CD4-positive, alpha-beta memory T cell (primary cell): ENCODE measurements at regions not wholly inside any gene's neighbourhood (a gene's known extent, or its start where the extent isn't known, plus 50 kb on each side); places are given as distances from the start of the nearest gene placed in this dataset.

Source experiments
- CTCF ChIA-PET: fragments of 350-600 bp; sonication (Branson Sonifier 250); formaldehyde crosslinking; loops from one replicate; lab custom pipeline; 2021; ENCODE audit warnings: inconsistent platforms; ENCODE audit not compliant: partially characterized antibody; lab: Charles Lee
- POLR2A ChIA-PET: fragments of 350-600 bp; sonication (Branson Sonifier 250); formaldehyde crosslinking; loops from one replicate; lab custom pipeline; 2021; ENCODE audit not compliant: partially characterized antibody; lab: Charles Lee
- DNase-seq, 5 donors: peaks; one replicate each; pipeline versions ENCODE4 v3.0.0 to v3.0.0-alpha.2; 2020 to 2022; ENCODE audit warnings: mixed read lengths in 1 of 5
- H3K27ac ChIP-seq: one replicate; pipeline ENCODE4 v1.7.0; 2013; ENCODE audit warnings: low read depth, low read length
- H3K27me3 ChIP-seq: 2 replicates; pipeline ENCODE4 v1.7.0; 2013; ENCODE audit warnings: mild to moderate bottlenecking, low read length, moderate library complexity; ENCODE audit not compliant: insufficient read depth
- H3K36me3 ChIP-seq: 2 replicates; pipeline ENCODE4 v1.7.0; 2013; ENCODE audit warnings: mild to moderate bottlenecking, low read length, moderate library complexity; ENCODE audit not compliant: insufficient read depth
- H3K4me1 ChIP-seq: 2 replicates; pipeline ENCODE4 v1.7.0; 2013; ENCODE audit warnings: mild to moderate bottlenecking, low read length, moderate library complexity; ENCODE audit not compliant: insufficient read depth
- H3K4me3 ChIP-seq, 2 donors: one replicate each; pipeline ENCODE4 v1.7.0; 2013; ENCODE audit warnings: low read length in 2 of 2, mild to moderate bottlenecking in 1 of 2
- H3K9me3 ChIP-seq, 2 donors: one replicate each; pipeline ENCODE4 v1.7.0; 2013; ENCODE audit warnings: low read length in 2 of 2, control low read depth in 1 of 2; ENCODE audit not compliant: control insufficient read depth in 1 of 2
- H3K27ac Mint-ChIP-seq, 7 donors: one replicate each; pipeline ENCODE4 v1.8.0; 2020 to 2021; ENCODE audit warnings: mixed read lengths in 7 of 7, mild to moderate bottlenecking in 6 of 7, inconsistent platforms in 3 of 7, moderate library complexity in 3 of 7
- H3K27me3 Mint-ChIP-seq, 2 donors: one replicate each; pipeline ENCODE4 v1.8.0; 2020 to 2021; ENCODE audit warnings: mixed read lengths in 2 of 2
- H3K36me3 Mint-ChIP-seq, 2 donors: one replicate each; pipeline ENCODE4 v1.8.0; 2020 to 2021; ENCODE audit warnings: mixed read lengths in 2 of 2, inconsistent platforms in 1 of 2, mild to moderate bottlenecking in 1 of 2
- H3K4me1 Mint-ChIP-seq, 4 donors: one replicate each; pipeline ENCODE4 v1.8.0; 2020 to 2021; ENCODE audit warnings: mixed read lengths in 4 of 4, mild to moderate bottlenecking in 1 of 4
- H3K4me3 Mint-ChIP-seq, 8 donors: one replicate each; pipeline ENCODE4 v1.8.0; 2020 to 2021; ENCODE audit warnings: mixed read lengths in 8 of 8, mild to moderate bottlenecking in 7 of 8, moderate library complexity in 6 of 8, inconsistent platforms in 3 of 8
- H3K9me3 Mint-ChIP-seq, 8 donors: one replicate each; pipeline ENCODE4 v1.8.0; 2020 to 2021; ENCODE audit warnings: mixed read lengths in 8 of 8, mild to moderate bottlenecking in 5 of 8, inconsistent platforms in 3 of 8, moderate library complexity in 1 of 8
- intact Hi-C: fragments of 100-400 bp; cut with micrococcal nuclease; formaldehyde crosslinking; loops from one replicate; pipeline ENCODE4 v1.15.1; 2023

DNA sequence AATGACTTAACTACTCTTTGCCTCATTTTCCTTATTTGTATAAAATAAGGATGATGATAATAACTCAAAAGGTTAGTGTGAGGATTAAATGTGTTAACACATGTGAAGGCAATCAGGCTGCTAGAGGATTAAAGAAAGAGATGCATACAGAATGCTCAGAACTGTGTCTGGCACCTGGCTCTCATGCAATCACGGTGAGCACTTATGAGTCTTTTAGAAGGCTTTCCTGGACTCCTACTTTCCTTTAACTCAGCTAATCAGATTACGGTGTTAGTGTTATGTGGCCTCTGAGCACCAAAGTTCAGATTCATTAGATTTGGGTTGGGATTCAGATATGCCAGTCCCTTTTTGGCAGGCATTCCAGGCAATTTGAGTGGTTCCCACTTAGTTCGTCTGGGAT lies 311.6 kb upstream of the USP24 start:
- no peaks in the 10 kb centered on the region for H3K4me1 Mint-ChIP-seq
- H3K27me3 ChIP-seq: no peaks in the 10 kb centered on the region
- no peak for DNase-seq
- H3K27ac ChIP-seq: no peak overlapping the region
- intact Hi-C loops: no loop called here
- no peaks in the 10 kb centered on the region for H3K9me3 ChIP-seq
- ChIA-PET CTCF (no interaction called here), POLR2A (no interaction called here)
- H3K36me3 Mint-ChIP-seq: no peaks in the 10 kb centered on the region
- H3K4me3 Mint-ChIP-seq: no peak overlapping the region
- H3K9me3 Mint-ChIP-seq: no peaks in the 10 kb centered on the region
- H3K4me1 ChIP-seq: no peaks in the 10 kb centered on the region
- no peaks in the 10 kb centered on the region for H3K36me3 ChIP-seq
- peaks cover 3 to 5% of the 10 kb centered on the region in 2 donors for H3K27me3 Mint-ChIP-seq
- H3K27ac Mint-ChIP-seq: no peak overlapping the region
- no peak overlapping the region for H3K4me3 ChIP-seq

- no peaks in the 10 kb centered on the region for H3K27me3 ChIP-seq
- CTCF ChIA-PET: interaction anchor here (1.0 kb wide), 1 partner anchor 11 kb away, joined by 3 read pairs; no protein-coding TSS in a partner anchor
- H3K9me3 ChIP-seq: no peaks in the 10 kb centered on the region
- Mint-ChIP-seq H3K4me1 (no peaks in the 10 kb centered on the region), H3K4me3 (no peak overlapping the region), H3K36me3 (no peaks in the 10 kb centered on the region), H3K27ac (no peak overlapping the region), H3K9me3 (no peaks in the 10 kb centered on the region), H3K27me3 (no peaks in the 10 kb centered on the region)
- no peaks in the 10 kb centered on the region for H3K36me3 ChIP-seq
- DNase-seq: no peak
- H3K27ac ChIP-seq: no peak overlapping the region
- POLR2A ChIA-PET: no interaction called here
- intact Hi-C loops: no loop called here
- no peaks in the 10 kb centered on the region for H3K4me1 ChIP-seq
- H3K4me3 ChIP-seq: no peak overlapping the region
Observed at GRCh38 chr1:55524006-55524405, 308.8 kb upstream of the USP24 start.

DNA sequence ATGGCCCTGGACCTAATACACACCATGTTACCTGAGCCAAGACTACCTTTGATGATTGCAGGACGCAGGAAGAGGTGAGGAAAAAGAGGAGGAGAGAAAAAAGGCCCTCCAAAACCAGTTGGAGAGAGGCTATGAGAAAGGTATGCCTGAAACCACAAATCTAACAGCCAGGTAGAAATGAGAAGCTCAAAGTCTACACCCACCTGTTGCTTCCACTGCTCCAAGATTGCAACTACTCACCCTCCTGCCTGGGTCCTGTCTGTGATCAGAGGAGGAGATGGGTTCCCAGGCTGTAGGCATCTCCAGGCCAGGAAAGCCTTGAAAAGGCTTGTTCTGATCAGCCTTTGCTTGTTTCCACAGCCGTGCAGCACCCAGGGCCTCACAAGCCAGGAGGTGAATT lies 307.8 kb upstream of the USP24 start:
- no peaks in the 10 kb centered on the region for H3K4me1 ChIP-seq
- no peaks in the 10 kb centered on the region for H3K9me3 ChIP-seq
- H3K36me3 ChIP-seq: no peaks in the 10 kb centered on the region
- Mint-ChIP-seq H3K36me3 (no peaks in the 10 kb centered on the region), H3K4me1 (no peaks in the 10 kb centered on the region), H3K27ac (no peak overlapping the region), H3K9me3 (peaks cover 0 to 2% (median 0%) of the 10 kb centered on the region in 8 donors), H3K4me3 (no peak overlapping the region), H3K27me3 (peaks cover 0 to 1% of the 10 kb centered on the region in 2 donors)
- no peak for DNase-seq
- intact Hi-C loops: no loop called here
- CTCF ChIA-PET: no interaction called here
- no peaks in the 10 kb centered on the region for H3K27me3 ChIP-seq
- POLR2A ChIA-PET: no interaction called here
- no peak overlapping the region for H3K4me3 ChIP-seq
- H3K27ac ChIP-seq: no peak overlapping the region

DNA sequence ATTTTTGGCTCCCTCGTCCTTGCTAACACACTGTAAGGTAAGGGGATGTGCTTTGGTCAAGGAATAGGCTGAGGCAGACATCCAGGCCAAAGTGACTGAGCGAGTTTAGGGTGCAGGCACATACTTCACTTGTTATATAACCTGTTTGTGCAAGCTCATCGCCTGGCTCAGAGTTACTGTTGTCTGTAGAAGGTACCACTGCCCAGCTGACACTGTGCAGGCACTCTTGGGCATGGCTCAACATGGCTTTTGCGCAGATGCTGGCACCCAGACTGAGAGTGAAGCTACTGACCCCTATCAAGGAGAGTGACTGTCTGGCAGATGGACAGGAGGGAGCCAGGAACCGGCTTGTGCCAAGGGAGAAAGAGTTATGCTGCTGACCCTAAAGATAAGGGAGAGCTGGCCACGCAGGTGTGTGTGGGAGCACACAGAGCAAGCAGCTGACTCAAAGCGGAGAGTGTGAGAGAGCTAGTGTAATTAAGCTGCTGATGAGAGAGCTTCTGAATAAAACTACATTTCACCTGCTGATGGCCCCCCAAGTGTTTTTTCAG lies 307.3 kb upstream of the USP24 start:
- no peak for DNase-seq
- no peaks in the 10 kb centered on the region for H3K36me3 Mint-ChIP-seq

DNA sequence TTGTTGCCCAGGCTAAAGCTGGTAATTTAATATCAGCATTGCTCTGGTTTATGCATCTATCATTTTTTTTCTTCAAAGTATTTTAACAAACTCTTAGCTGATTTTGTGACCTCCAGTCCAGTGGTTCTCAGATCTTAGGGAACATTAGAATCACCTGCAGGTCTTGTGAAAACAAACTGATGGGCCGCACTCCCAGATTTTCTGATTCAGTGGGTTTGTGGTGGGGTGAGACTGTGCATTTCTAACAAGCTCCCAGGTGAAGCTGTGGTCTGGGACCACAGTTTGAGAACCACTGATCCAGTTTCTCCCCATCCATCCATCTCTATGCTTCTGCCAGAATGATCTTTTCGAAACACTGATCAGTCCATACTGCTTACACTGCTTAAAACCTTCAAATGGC lies 305.7 kb upstream of the USP24 start:
- H3K4me3 ChIP-seq: no peak overlapping the region
- no peaks in the 10 kb centered on the region for H3K36me3 ChIP-seq
- Mint-ChIP-seq H3K27me3 (peaks cover 0 to 6% of the 10 kb centered on the region in 2 donors), H3K36me3 (no peaks in the 10 kb centered on the region), H3K4me1 (no peaks in the 10 kb centered on the region), H3K27ac (no peak overlapping the region), H3K9me3 (peaks cover 0 to 2% (median 0%) of the 10 kb centered on the region in 8 donors), H3K4me3 (no peak overlapping the region)
- DNase-seq: no peak
- H3K27ac ChIP-seq: no peak overlapping the region
- H3K9me3 ChIP-seq: no peaks in the 10 kb centered on the region
- ChIA-PET CTCF (no interaction called here), POLR2A (no interaction called here)
- H3K27me3 ChIP-seq: no peaks in the 10 kb centered on the region
- no peaks in the 10 kb centered on the region for H3K4me1 ChIP-seq
- intact Hi-C loops: no loop called here

More for the DNA sequence above, 307.3 kb upstream of the USP24 start:
- no peak overlapping the region for H3K4me3 ChIP-seq
- no peaks in the 10 kb centered on the region for H3K9me3 ChIP-seq
- H3K4me1 ChIP-seq: no peaks in the 10 kb centered on the region
- CTCF ChIA-PET: no interaction called here
- POLR2A ChIA-PET: no interaction called here
- Mint-ChIP-seq H3K9me3 (peaks cover 0 to 2% (median 0%) of the 10 kb centered on the region in 8 donors), H3K4me3 (no peak overlapping the region), H3K4me1 (no peaks in the 10 kb centered on the region), H3K27ac (no peak overlapping the region), H3K27me3 (peaks cover 0 to 5% of the 10 kb centered on the region in 2 donors)
- no peaks in the 10 kb centered on the region for H3K36me3 ChIP-seq
- intact Hi-C loops: no loop called here
- no peaks in the 10 kb centered on the region for H3K27me3 ChIP-seq
- H3K27ac ChIP-seq: no peak overlapping the region

DNA sequence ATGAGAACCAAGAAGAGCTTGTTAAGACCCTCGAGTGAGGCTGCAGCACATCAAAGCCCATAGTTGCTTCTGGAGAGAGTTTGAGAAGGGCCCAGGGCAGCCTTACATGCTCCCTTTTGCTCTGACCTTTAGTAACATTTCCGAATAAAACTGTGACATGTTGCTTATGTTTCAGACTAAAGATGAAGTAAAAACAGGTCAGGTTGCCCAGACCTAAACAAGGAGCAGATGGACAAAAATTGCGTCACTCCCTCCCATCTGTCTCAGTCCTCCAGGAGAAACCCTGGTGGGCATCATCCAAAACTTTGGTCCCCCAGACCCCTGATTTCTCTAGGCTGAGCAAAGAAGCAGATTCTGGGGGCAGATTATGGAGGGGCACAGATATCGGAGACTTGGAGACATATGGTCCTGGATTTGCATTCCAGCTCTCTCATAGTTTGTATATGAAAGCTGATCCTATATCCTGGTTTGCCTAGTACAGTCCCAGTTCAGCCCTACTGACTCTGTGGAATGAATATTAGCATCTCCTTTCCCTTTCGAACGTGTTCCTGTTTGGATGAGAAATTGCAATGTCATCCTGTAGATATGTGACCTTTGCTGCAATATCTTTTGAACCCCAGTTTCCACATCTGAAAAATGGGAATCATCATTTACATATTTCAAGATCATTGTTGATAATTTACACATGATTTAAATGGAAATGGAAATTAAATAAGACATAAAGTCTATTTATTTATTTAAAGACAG lies 304.9 kb upstream of the USP24 start:
- CTCF ChIA-PET: no interaction called here
- POLR2A ChIA-PET: no interaction called here

DNA sequence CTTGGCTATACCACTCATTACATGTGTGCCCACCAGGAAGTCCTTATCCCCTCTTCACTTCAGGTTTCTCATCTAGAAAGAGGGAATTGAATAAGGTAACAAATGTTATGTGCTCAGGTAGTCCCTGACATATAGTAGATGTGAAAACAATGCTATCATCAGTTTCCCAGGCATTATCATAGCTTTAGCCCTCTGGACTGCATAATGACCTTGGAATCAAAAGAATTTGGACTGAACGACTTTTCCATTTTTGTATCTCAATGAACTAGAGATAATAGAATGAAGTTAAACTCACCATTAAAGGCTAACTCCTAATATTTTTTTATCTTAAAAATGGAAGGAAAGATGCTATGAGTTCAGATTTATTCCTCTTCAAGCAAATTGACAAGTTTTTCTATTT lies 304.1 kb upstream of the USP24 start:
- no peaks in the 10 kb centered on the region for H3K36me3 Mint-ChIP-seq
- Histone ChIP-seq H3K27me3 (no peaks in the 10 kb centered on the region), H3K27ac (no peak overlapping the region), H3K4me3 (no peak overlapping the region), H3K4me1 (no peaks in the 10 kb centered on the region), H3K9me3 (no peaks in the 10 kb centered on the region), H3K36me3 (no peaks in the 10 kb centered on the region)
- CTCF ChIA-PET: no interaction called here
- no peaks in the 10 kb centered on the region for H3K4me1 Mint-ChIP-seq
- H3K27ac Mint-ChIP-seq: no peak overlapping the region
- no peak for DNase-seq
- POLR2A ChIA-PET: no interaction called here
- peaks cover 0 to 2% (median 0%) of the 10 kb centered on the region in 8 donors for H3K9me3 Mint-ChIP-seq
- no peak overlapping the region for H3K4me3 Mint-ChIP-seq
- H3K27me3 Mint-ChIP-seq: peaks cover 4 to 9% of the 10 kb centered on the region in 2 donors
- intact Hi-C loops: no loop called here

More for the DNA sequence above, 304.9 kb upstream of the USP24 start:
- DNase-seq: no peak
- Mint-ChIP-seq H3K27me3 (peaks cover 0 to 6% of the 10 kb centered on the region in 2 donors), H3K36me3 (no peaks in the 10 kb centered on the region), H3K9me3 (peaks cover 0 to 2% (median 0%) of the 10 kb centered on the region in 8 donors), H3K27ac (no peak overlapping the region), H3K4me3 (no peak overlapping the region), H3K4me1 (no peaks in the 10 kb centered on the region)
- intact Hi-C loops: no loop called here
- H3K9me3 ChIP-seq: no peaks in the 10 kb centered on the region
- no peak overlapping the region for H3K27ac ChIP-seq
- H3K4me3 ChIP-seq: no peak overlapping the region
- no peaks in the 10 kb centered on the region for H3K36me3 ChIP-seq
- H3K4me1 ChIP-seq: no peaks in the 10 kb centered on the region
- H3K27me3 ChIP-seq: no peaks in the 10 kb centered on the region
